ENCODE measurements at regions not wholly inside any gene's neighbourhood (a gene's known extent, or its start where the extent isn't known, plus 50 kb on each side); places are given as distances from the start of the nearest gene placed in this dataset.

GRCh38 chr4:11701966-11702725 lies 273.5 kb upstream of the HS3ST1 start:
- TF ChIP-seq, protein P1, sequence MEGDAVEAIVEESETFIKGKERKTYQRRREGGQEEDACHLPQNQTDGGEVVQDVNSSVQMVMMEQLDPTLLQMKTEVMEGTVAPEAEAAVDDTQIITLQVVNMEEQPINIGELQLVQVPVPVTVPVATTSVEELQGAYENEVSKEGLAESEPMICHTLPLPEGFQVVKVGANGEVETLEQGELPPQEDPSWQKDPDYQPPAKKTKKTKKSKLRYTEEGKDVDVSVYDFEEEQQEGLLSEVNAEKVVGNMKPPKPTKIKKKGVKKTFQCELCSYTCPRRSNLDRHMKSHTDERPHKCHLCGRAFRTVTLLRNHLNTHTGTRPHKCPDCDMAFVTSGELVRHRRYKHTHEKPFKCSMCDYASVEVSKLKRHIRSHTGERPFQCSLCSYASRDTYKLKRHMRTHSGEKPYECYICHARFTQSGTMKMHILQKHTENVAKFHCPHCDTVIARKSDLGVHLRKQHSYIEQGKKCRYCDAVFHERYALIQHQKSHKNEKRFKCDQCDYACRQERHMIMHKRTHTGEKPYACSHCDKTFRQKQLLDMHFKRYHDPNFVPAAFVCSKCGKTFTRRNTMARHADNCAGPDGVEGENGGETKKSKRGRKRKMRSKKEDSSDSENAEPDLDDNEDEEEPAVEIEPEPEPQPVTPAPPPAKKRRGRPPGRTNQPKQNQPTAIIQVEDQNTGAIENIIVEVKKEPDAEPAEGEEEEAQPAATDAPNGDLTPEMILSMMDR (IDR thresholded peaks at IDR 0.05), result no peak
- TF ChIP-seq EP300 (IDR thresholded peaks at IDR 0.05) (no peak), POLR2A (IDR thresholded peaks at IDR 0.05) (no peak), POLR2AphosphoS5 (IDR thresholded peaks at IDR 0.05) (no peak)

All from sigmoid colon (tissue), 4 donors.